Osteoblast (primary cell): ENCODE measurements at regions not wholly inside any gene's neighbourhood (a gene's known extent, or its start where the extent isn't known, plus 50 kb on each side); places are given as distances from the start of the nearest gene placed in this dataset.
"Not testable (repeated sequence)": the region's sequence is repeated elsewhere in the genome, so short reads cannot be mapped to it uniquely, and the experiment has no call there.

ENCODE experiments used
- DNase-seq: peaks from one replicate; pipeline ENCODE4 v3.0.0; 2011; ENCODE audit warnings: low spot score, mixed read lengths; ENCODE audit not compliant: insufficient read length; ENCODE audit errors: missing footprints
- H2AFZ ChIP-seq: 2 replicates; pipeline ENCODE4 v1.6.0; 2011; ENCODE audit warnings: mild to moderate bottlenecking, low read length
- H3K27ac ChIP-seq: 2 replicates; pipeline ENCODE4 v1.5.1; 2011; ENCODE audit warnings: mild to moderate bottlenecking, low read depth, low read length, moderate library complexity
- H3K27me3 ChIP-seq: 2 replicates; pipeline ENCODE4 v1.6.0; 2012; ENCODE audit warnings: mild to moderate bottlenecking, control low read depth, inconsistent platforms, low read length, moderate library complexity; ENCODE audit not compliant: insufficient read depth
- H3K36me3 ChIP-seq: 2 replicates; pipeline ENCODE4 v1.5.1; 2011; ENCODE audit warnings: mild to moderate bottlenecking, low read length, control low read depth, moderate library complexity; ENCODE audit not compliant: insufficient read depth
- H3K4me1 ChIP-seq: 2 replicates; pipeline ENCODE4 v1.5.1; 2011; ENCODE audit warnings: mild to moderate bottlenecking, low read length, control low read depth, moderate library complexity; ENCODE audit not compliant: insufficient read depth
- H3K4me2 ChIP-seq: 2 replicates; pipeline ENCODE4 v1.6.0; 2011; ENCODE audit warnings: mild to moderate bottlenecking, low read length; ENCODE audit not compliant: insufficient read depth
- H3K4me3 ChIP-seq: fragments of 200-600 bp; sonication (generic); 3 replicates; pipeline ENCODE4 v1.5.1; 2012; ENCODE audit warnings: mild to moderate bottlenecking, low read length, inconsistent platforms; ENCODE audit not compliant: insufficient read depth
- H3K79me2 ChIP-seq: 2 replicates; pipeline ENCODE4 v1.6.0; 2012; ENCODE audit warnings: mild to moderate bottlenecking, low read length, control low read depth, inconsistent platforms; ENCODE audit not compliant: insufficient read depth
- H3K9me3 ChIP-seq: 2 replicates; pipeline ENCODE4 v1.5.1; 2011; ENCODE audit warnings: low read depth, low read length, control low read depth
- H4K20me1 ChIP-seq: 2 replicates; pipeline ENCODE4 v1.6.0; 2012; ENCODE audit warnings: mild to moderate bottlenecking, low read length, control low read depth; ENCODE audit not compliant: insufficient read depth
- CTCF ChIP-seq: IDR thresholded peaks from 2 replicates; pipeline ENCODE4 v1.5.1; 2011; ENCODE audit warnings: mild to moderate bottlenecking, low read depth, low read length, moderate library complexity; ENCODE audit errors: extremely low read depth

DNA sequence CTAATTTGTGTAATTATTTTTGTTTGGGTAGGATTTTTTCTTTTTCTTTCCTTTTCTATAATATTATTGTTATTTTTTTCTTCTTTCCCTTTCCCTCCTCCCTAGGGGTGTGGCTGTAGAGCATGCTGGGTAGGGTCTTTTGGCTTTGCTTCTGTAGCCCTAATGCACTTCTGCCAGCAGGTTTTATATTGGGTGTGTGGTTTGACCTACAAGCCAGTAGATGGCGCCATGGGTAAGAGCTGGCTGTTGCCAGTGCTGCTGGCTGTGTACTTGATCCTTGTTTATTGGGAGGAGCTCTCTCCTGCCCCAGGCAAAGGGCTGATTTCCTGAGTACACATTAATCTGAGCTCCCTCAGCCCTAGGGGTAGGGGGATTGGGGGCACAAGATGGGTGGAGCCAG, 67.7 kb upstream of the PARP4 start:
- DNase-seq, H3K27ac ChIP-seq, H3K79me2 ChIP-seq, H2AFZ ChIP-seq, H4K20me1 ChIP-seq, H3K9me3 ChIP-seq, H3K27me3 ChIP-seq, H3K4me3 ChIP-seq, H3K4me1 ChIP-seq, H3K36me3 ChIP-seq, H3K4me2 ChIP-seq: not testable (repeated sequence)
- peak; percentile 36 for TF ChIP-seq CTCF

DNA sequence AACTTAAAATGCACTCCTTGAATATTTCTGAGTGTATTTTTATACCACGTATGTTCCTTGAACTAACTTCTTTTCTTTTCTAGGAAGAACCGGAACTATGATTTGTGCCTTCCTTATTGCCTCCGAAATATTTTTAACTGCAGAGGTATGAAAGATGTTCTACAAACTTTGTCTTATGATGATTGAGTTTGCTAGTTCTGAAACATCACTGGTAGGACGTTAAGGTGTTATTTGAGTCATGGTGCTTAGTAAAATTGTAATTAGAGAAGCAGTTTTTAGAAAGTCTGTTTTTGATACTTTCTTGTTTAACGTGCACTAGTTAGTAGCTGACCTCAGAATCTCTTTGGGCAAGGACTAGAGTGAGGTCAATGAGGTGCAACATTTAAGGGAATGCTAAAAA, 69.0 kb upstream of the PARP4 start:
- DNase-seq, H3K4me2 ChIP-seq, H3K4me3 ChIP-seq, H3K79me2 ChIP-seq, H3K9me3 ChIP-seq, H3K36me3 ChIP-seq, H3K4me1 ChIP-seq, H3K27ac ChIP-seq, H2AFZ ChIP-seq, H4K20me1 ChIP-seq, H3K27me3 ChIP-seq: not testable (repeated sequence)

DNA sequence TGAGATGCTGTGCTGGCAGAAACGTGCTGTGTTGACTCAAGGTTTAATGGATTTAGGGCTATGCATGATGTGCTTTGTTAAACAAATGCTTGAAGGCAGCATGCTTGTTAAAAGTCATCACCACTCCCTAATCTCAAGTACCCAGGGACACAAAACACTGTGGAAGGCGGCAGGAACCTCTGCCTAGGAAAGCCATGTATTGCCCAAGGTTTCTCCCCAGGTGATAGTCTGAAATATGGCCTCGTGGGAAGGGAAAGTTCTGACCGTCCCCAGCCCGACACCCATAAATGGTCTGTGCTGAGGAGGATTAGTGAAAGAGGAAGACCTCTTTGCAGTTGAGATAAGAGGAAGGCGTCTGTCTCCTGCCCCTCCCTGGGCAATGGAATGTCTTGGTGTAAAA, 79.1 kb upstream of the PARP4 start:
- not testable (repeated sequence) for DNase-seq

GRCh38 chr13:24597906-24598670, 82.1 kb upstream of the ATP12A start:
- H3K27ac ChIP-seq, H4K20me1 ChIP-seq, H3K4me1 ChIP-seq, H3K4me2 ChIP-seq, H3K27me3 ChIP-seq, H3K79me2 ChIP-seq, H3K4me3 ChIP-seq, H3K9me3 ChIP-seq, DNase-seq, H3K36me3 ChIP-seq, H2AFZ ChIP-seq: not testable (repeated sequence)

More for the DNA sequence above, 79.1 kb upstream of the PARP4 start:
- not testable (repeated sequence) for H3K36me3 ChIP-seq, H3K9me3 ChIP-seq, H4K20me1 ChIP-seq, H3K27ac ChIP-seq, H3K4me2 ChIP-seq, H2AFZ ChIP-seq, H3K27me3 ChIP-seq, H3K4me1 ChIP-seq, H3K4me3 ChIP-seq, H3K79me2 ChIP-seq

GRCh38 chr13:24599019-24599791, 81.0 kb upstream of the ATP12A start:
- H3K4me1 ChIP-seq, H3K27ac ChIP-seq, H3K4me3 ChIP-seq, H3K4me2 ChIP-seq, H2AFZ ChIP-seq, H4K20me1 ChIP-seq, H3K79me2 ChIP-seq, DNase-seq, H3K9me3 ChIP-seq, H3K27me3 ChIP-seq, H3K36me3 ChIP-seq: not testable (repeated sequence)
